ENCODE measurements at regions not wholly inside any gene's neighbourhood (a gene's known extent, or its start where the extent isn't known, plus 50 kb on each side); places are given as distances from the start of the nearest gene placed in this dataset.

DNA sequence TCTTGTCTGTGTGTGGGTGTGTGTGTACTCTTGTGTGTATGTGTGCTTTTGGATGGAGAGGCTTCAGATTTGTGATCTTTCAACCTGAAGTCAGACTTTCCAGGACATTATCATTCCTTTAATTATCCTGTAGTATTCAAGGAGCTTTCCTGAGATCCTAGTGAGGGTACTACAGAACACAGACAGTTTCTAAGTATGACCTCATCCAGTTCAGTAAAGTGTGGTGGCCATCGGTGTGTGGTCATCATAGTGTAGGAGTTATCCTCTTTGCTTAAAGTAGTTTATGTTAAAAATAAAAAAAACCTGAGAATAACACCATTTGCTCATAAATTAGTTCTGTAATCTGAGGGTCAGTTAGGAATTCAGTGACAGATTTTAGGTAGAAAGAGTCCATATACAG, 478.0 kb upstream of the ACTBL2 start:
- TF ChIP-seq, protein P1, sequence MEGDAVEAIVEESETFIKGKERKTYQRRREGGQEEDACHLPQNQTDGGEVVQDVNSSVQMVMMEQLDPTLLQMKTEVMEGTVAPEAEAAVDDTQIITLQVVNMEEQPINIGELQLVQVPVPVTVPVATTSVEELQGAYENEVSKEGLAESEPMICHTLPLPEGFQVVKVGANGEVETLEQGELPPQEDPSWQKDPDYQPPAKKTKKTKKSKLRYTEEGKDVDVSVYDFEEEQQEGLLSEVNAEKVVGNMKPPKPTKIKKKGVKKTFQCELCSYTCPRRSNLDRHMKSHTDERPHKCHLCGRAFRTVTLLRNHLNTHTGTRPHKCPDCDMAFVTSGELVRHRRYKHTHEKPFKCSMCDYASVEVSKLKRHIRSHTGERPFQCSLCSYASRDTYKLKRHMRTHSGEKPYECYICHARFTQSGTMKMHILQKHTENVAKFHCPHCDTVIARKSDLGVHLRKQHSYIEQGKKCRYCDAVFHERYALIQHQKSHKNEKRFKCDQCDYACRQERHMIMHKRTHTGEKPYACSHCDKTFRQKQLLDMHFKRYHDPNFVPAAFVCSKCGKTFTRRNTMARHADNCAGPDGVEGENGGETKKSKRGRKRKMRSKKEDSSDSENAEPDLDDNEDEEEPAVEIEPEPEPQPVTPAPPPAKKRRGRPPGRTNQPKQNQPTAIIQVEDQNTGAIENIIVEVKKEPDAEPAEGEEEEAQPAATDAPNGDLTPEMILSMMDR (IDR thresholded peaks at IDR 0.05; ENCODE audit: insufficient read depth, low read length, severe bottlenecking) = no peak
- FAIRE-seq (no peak), DNase-seq (ENCODE audit: low read depth) (no peak)
- no peak overlapping the region for H3K4me3 ChIP-seq (ENCODE audit: low read depth, low read length)
- no peaks in the 10 kb centered on the region for H3K27me3 ChIP-seq (ENCODE audit: control insufficient read depth, insufficient read depth, low read length)
- no peaks in the 10 kb centered on the region for H3K36me3 ChIP-seq (ENCODE audit: control insufficient read depth, insufficient read depth, low read length)

DNA sequence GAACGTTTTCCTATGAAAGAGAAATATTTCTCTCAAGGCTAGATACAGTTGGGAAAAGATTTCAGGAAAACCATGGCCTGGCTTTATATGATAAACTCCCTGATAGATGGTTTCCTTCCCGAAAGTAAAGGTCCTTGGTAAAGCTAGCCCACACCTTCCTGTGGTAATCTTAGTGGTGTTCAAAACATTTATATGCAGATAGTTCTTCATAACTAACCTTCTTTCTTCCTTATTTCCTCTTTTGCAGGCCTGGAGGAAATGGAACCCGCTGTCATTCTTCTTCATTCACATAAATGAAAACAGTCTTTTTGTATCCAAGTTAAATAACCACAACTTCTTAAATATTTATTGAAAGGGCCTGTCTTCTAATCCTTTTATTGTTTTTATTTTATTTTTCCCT, 474.0 kb upstream of the ACTBL2 start:
- no peak for FAIRE-seq

DNA sequence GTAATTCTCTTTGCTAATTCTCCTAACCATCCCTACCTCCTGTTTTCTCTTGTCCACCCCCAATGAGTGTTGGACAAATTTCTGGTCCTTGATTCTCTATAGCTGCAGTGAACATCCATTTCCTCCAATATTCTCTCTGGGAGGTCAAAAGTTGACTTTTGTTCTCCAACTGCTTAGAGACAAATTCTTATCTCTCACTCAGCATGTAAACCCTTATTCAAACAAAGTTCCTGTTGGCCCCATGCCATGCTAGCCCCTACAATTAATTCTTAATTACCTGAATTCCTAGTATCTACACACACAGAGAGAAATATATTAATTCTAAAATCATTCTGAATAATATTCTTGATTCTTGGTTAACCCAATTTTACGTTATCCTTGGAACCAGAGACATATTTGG, 472.9 kb upstream of the ACTBL2 start:
- no peaks in the 10 kb centered on the region for H3K27me3 ChIP-seq (ENCODE audit: control insufficient read depth, insufficient read depth, low read length)
- H3K36me3 ChIP-seq (ENCODE audit: control insufficient read depth, insufficient read depth, low read length) = no peaks in the 10 kb centered on the region
- no peak overlapping the region for H3K4me3 ChIP-seq (ENCODE audit: low read depth, low read length)
- TF ChIP-seq, protein P1 (IDR thresholded peaks at IDR 0.05; ENCODE audit: insufficient read depth, low read length, severe bottlenecking) = no peak
- DNase-seq (ENCODE audit: low read depth) (no peak), FAIRE-seq (no peak)

More for the DNA sequence above, 474.0 kb upstream of the ACTBL2 start:
- Histone ChIP-seq H3K36me3 (ENCODE audit: control insufficient read depth, insufficient read depth, low read length) (no peaks in the 10 kb centered on the region), H3K27me3 (ENCODE audit: control insufficient read depth, insufficient read depth, low read length) (no peaks in the 10 kb centered on the region), H3K4me3 (ENCODE audit: low read depth, low read length) (no peak overlapping the region)
- TF ChIP-seq, protein P1 (IDR thresholded peaks at IDR 0.05; ENCODE audit: insufficient read depth, low read length, severe bottlenecking) = no peak
- DNase-seq (ENCODE audit: low read depth) = no peak

DNA sequence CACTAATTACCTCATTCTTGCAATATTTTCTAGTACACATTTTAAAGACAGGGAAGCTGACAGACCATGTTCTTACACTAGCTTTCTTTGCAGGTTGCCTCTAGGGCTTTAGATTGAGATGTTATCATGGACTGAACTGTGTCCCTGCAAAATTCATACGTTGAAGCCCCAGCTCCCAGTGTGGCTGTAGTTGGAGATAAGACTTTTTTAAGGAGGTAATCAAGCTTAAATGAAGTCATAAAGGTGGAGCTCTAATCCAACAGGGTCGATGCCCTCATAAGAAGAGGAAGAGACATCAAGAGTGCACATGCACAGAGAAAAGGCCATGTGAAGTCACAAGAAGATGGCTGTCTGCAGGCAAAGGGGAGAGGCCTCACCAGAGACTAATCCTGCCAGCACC, 471.2 kb upstream of the ACTBL2 start:
- FAIRE-seq = no peak

DNA sequence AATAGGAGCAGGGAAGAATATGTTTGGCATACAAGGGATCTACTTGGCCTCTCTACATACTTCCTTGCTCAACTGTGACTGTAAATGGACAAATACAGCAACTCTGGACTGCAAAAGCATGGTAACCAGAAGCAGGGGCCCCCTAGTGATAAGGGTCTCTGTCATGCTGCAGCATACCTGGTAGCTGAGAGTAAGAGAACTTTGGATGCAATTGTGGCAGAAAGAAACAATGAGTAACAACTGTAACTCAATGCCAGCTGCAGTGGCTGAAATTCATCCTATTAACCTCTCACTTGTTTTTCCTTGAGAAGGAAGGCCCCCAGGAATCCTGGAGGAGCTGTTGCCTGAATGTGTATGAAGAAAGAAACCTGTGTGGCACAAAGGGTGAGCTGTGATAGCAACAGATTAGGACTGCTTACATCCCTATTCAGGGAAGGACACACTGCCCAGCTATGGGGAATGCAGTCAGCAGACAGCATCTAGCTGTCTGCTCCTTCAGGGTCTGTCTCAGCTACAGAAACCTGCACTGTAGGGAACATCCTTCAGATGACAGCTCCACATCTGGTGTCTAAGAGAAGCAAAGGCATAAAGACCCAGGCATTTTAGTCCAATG, 468.1 kb upstream of the ACTBL2 start:
- H3K27me3 ChIP-seq (ENCODE audit: control insufficient read depth, insufficient read depth, low read length) = no peaks in the 10 kb centered on the region
- no peak overlapping the region for H3K4me3 ChIP-seq (ENCODE audit: low read depth, low read length)
- DNase-seq (ENCODE audit: low read depth) (no peak), FAIRE-seq (no peak)
- H3K36me3 ChIP-seq (ENCODE audit: control insufficient read depth, insufficient read depth, low read length) = no peaks in the 10 kb centered on the region
- TF ChIP-seq, protein P1 (IDR thresholded peaks at IDR 0.05; ENCODE audit: insufficient read depth, low read length, severe bottlenecking) = no peak

More for the DNA sequence above, 471.2 kb upstream of the ACTBL2 start:
- DNase-seq (ENCODE audit: low read depth) = no peak
- Histone ChIP-seq H3K27me3 (ENCODE audit: control insufficient read depth, insufficient read depth, low read length) (no peaks in the 10 kb centered on the region), H3K4me3 (ENCODE audit: low read depth, low read length) (no peak overlapping the region), H3K36me3 (ENCODE audit: control insufficient read depth, insufficient read depth, low read length) (no peaks in the 10 kb centered on the region)
- TF ChIP-seq, protein P1 (IDR thresholded peaks at IDR 0.05; ENCODE audit: insufficient read depth, low read length, severe bottlenecking) = no peak

DNA sequence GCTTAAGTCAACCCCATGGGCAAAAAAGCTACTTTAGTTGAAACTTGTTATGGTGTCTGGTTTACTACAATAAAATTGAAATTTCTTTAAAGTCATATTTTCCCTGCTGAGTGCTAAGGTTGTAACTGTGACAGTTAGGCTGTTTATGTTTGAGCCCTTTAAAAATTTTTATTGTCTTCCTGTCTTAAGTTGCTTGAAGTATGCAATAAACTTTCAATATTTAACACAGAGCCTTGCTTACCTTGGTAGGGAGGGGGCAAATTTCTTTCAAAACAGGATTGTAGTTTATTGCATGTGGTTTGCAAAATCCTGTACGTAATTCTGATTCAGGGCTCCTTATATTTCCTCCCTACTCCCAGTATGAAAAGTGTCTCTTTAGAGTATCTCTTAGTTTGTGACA, 465.5 kb upstream of the ACTBL2 start:
- DNase-seq (ENCODE audit: low read depth) (no peak), FAIRE-seq (no peak)
- TF ChIP-seq, protein P1 (IDR thresholded peaks at IDR 0.05; ENCODE audit: insufficient read depth, low read length, severe bottlenecking) = no peak
- Histone ChIP-seq H3K4me3 (ENCODE audit: low read depth, low read length) (no peak overlapping the region), H3K36me3 (ENCODE audit: control insufficient read depth, insufficient read depth, low read length) (no peaks in the 10 kb centered on the region), H3K27me3 (ENCODE audit: control insufficient read depth, insufficient read depth, low read length) (no peaks in the 10 kb centered on the region)
